Kidney (tissue), 13 donors: ENCODE measurements at regions not wholly inside any gene's neighbourhood (a gene's known extent, or its start where the extent isn't known, plus 50 kb on each side); places are given as distances from the start of the nearest gene placed in this dataset.

Experiments used
- DNase-seq, 5 donors: peaks; one replicate each; pipeline ENCODE4 v3.0.0-alpha.2; 2013 to 2020
- FAIRE-seq: peaks from 2 replicates; lab custom pipeline; 2012; peaks lifted over from hg19 to GRCh38; lab: Jason Lieb, UNC
- H3K27ac ChIP-seq, 2 donors: one replicate each; pipeline ENCODE4 v1.7.0; 2013; ENCODE audit warnings: low read depth in 2 of 2, low read length in 2 of 2, inconsistent platforms in 1 of 2
- H3K27me3 ChIP-seq: one replicate; pipeline ENCODE4 v1.7.1; 2013; ENCODE audit warnings: low read length, inconsistent platforms; ENCODE audit not compliant: control insufficient read depth, insufficient read depth
- H3K36me3 ChIP-seq, 3 donors: one replicate each; pipeline versions ENCODE4 v1.7.0 to v1.7.1; 2013; ENCODE audit warnings: low read length in 3 of 3, control low read depth in 1 of 3, inconsistent platforms in 1 of 3; ENCODE audit not compliant: insufficient read depth in 3 of 3, control insufficient read depth in 2 of 3
- H3K4me1 ChIP-seq, 3 donors: one replicate each; pipeline versions ENCODE4 v1.7.0 to v1.7.1; 2013; ENCODE audit warnings: low read length in 3 of 3, inconsistent platforms in 1 of 3, low read depth in 1 of 3; ENCODE audit not compliant: control insufficient read depth in 2 of 3, insufficient read depth in 2 of 3
- H3K4me3 ChIP-seq, 3 donors: one replicate each; pipeline versions ENCODE4 v1.7.0 to v1.8.1; 2013; ENCODE audit warnings: low read length in 3 of 3, control low read depth in 1 of 3, inconsistent platforms in 1 of 3
- H3K9ac ChIP-seq, 3 donors: one replicate each; pipeline versions ENCODE4 v1.7.0 to v1.7.1; 2013; ENCODE audit warnings: low read length in 3 of 3, control low read depth in 1 of 3, inconsistent platforms in 1 of 3
- H3K9me3 ChIP-seq, 3 donors: one replicate each; pipeline versions ENCODE4 v1.7.0 to v1.7.1; 2013; ENCODE audit warnings: low read length in 3 of 3, control low read depth in 1 of 3, inconsistent platforms in 1 of 3; ENCODE audit not compliant: control insufficient read depth in 2 of 3, insufficient read depth in 1 of 3
- intact Hi-C: fragments of 100-400 bp; cut with DNase I; formaldehyde crosslinking; loops from one replicate; pipeline ENCODE4 v1.11.1; 2022
- TF ChIP-seq, protein P1 (sequence below): IDR thresholded peaks from 3 replicates; pipeline ENCODE4 v1.5.1; 2012; ENCODE audit warnings: mild to moderate bottlenecking, moderate library complexity, borderline replicate concordance; ENCODE audit not compliant: insufficient read depth; ENCODE audit errors: extremely low read depth
- donor health status: control.
- donor health status: control.
- donor health status: control.
- donor health status: control.
- donor health status: control.
- donor health status: DM: yes; HTN: yes; CAD: no.
- donor health status: Normal renal cell carcinoma (clear cell type).

GRCh38 chr13:50451609-50452008 lies 391.9 kb downstream of the DLEU7 start:
- H3K27ac ChIP-seq, result no peak overlapping the region
- FAIRE-seq (no peak), DNase-seq (no peak)
- no peaks in the 10 kb centered on the region for H3K9me3 ChIP-seq
- intact Hi-C loops, result no loop called here
- H3K4me1 ChIP-seq, result peaks cover 0 to 8% (median 7%) of the 10 kb centered on the region in 3 donors
- H3K36me3 ChIP-seq, result no peaks in the 10 kb centered on the region
- H3K9ac ChIP-seq, result no peak overlapping the region
- no peaks in the 10 kb centered on the region for H3K27me3 ChIP-seq
- TF ChIP-seq, protein P1, sequence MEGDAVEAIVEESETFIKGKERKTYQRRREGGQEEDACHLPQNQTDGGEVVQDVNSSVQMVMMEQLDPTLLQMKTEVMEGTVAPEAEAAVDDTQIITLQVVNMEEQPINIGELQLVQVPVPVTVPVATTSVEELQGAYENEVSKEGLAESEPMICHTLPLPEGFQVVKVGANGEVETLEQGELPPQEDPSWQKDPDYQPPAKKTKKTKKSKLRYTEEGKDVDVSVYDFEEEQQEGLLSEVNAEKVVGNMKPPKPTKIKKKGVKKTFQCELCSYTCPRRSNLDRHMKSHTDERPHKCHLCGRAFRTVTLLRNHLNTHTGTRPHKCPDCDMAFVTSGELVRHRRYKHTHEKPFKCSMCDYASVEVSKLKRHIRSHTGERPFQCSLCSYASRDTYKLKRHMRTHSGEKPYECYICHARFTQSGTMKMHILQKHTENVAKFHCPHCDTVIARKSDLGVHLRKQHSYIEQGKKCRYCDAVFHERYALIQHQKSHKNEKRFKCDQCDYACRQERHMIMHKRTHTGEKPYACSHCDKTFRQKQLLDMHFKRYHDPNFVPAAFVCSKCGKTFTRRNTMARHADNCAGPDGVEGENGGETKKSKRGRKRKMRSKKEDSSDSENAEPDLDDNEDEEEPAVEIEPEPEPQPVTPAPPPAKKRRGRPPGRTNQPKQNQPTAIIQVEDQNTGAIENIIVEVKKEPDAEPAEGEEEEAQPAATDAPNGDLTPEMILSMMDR, result no peak
- no peak overlapping the region for H3K4me3 ChIP-seq

DNA sequence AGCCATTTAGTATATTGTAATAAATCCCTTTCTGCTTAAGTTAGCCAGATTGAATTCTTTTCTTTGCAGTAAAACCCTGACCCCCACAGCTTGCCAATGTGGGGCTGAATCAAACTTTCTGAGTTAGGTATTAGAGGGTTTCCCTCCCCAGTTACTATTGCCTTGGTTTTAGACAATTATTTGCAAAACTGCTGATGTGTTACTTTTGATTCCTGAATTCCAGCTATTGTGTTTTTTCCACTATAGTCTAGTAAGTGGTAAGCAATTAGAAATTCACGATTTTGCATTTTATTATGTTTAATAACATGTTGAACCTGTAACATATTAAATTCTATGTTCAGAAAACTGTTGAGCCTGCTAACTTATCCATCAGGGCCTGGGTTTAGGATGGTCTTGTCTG lies 391.5 kb downstream of the DLEU7 start:
- H3K9ac ChIP-seq, result no peak overlapping the region
- TF ChIP-seq, protein P1, result no peak
- H3K4me1 ChIP-seq, result peaks cover 0 to 8% (median 7%) of the 10 kb centered on the region in 3 donors
- no peak overlapping the region for H3K4me3 ChIP-seq
- H3K27me3 ChIP-seq, result no peaks in the 10 kb centered on the region
- DNase-seq, result no peak
- H3K9me3 ChIP-seq, result no peaks in the 10 kb centered on the region
- H3K36me3 ChIP-seq, result no peaks in the 10 kb centered on the region
- no peak for FAIRE-seq
- H3K27ac ChIP-seq, result no peak overlapping the region
- intact Hi-C loops, result no loop called here

DNA sequence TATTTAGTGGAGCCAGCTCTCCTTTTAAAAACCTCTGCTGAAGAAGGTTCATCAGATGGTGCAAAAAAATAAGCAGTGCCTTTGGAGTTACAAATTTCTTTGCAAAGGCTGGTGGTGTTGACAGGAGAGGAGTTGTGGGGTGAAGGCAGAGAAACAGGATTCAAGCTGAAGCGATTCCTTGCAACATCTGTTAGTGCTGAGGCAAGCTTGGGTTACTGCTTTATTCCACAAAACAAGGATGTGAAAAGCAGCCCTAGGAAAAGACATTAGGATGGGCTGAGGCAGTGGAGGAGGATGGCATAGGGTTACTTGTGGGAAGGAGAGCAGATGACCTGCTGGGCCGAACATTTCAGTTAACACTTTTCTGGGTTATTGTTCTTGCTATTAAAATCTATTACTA lies 390.7 kb downstream of the DLEU7 start:
- no peak overlapping the region for H3K9ac ChIP-seq
- no peak overlapping the region for H3K4me3 ChIP-seq
- FAIRE-seq, result no peak
- peaks cover 0 to 8% (median 7%) of the 10 kb centered on the region in 3 donors for H3K4me1 ChIP-seq
- H3K27ac ChIP-seq, result no peak overlapping the region
- no peaks in the 10 kb centered on the region for H3K36me3 ChIP-seq
- intact Hi-C loops, result no loop called here
- no peaks in the 10 kb centered on the region for H3K9me3 ChIP-seq
- TF ChIP-seq, protein P1, result no peak
- no peaks in the 10 kb centered on the region for H3K27me3 ChIP-seq
- DNase-seq, result peak in 4 of 5 donors; percentile 36 to 76 (median 66)

DNA sequence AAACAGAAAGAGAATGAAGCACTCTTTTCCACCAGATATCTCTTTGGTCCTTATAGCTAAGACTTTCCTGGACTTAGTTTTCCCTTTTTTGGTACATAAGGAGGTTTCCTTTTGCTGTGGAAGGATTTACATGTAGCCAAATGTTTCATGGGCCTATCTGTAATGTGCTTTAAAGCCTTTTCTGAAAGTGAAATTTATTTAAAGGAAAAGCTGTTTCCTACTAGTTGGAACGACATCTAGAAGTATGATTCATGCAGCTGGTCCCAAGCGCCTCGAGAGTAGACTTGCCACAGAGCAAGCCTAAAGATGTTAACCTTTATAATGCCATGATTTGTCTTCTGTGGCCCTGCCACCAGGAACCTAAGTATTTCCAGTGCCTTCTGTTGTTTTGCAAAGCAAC lies 390.3 kb downstream of the DLEU7 start:
- intact Hi-C loops, result no loop called here
- no peak overlapping the region for H3K27ac ChIP-seq
- H3K4me3 ChIP-seq, result no peak overlapping the region
- H3K27me3 ChIP-seq, result no peaks in the 10 kb centered on the region
- DNase-seq, result no peak
- H3K36me3 ChIP-seq, result no peaks in the 10 kb centered on the region
- no peak overlapping the region for H3K9ac ChIP-seq
- no peaks in the 10 kb centered on the region for H3K9me3 ChIP-seq
- peaks cover 0 to 8% (median 5%) of the 10 kb centered on the region in 3 donors for H3K4me1 ChIP-seq
- FAIRE-seq, result no peak
- TF ChIP-seq, protein P1, result no peak
